OCI-LY3 (cell line): ENCODE measurements at regions not wholly inside any gene's neighbourhood (a gene's known extent, or its start where the extent isn't known, plus 50 kb on each side); places are given as distances from the start of the nearest gene placed in this dataset.
A peak's percentile ranks its signal among the peaks of the same experiment; 100 is the strongest.

Experiments used
- H2AFZ ChIP-seq: fragments of 200-600, 300-600 bp; shearing (Covaris generic); 2 replicates; pipeline ENCODE4 v1.6.0; 2014; ENCODE audit warnings: antibody characterized with exemption, low read depth, low read length
- H3K27ac ChIP-seq: fragments of 200-600, 300-600 bp; sonication (generic); 2 replicates; pipeline ENCODE4 v1.5.1; 2014; ENCODE audit warnings: mild to moderate bottlenecking, low read length, moderate library complexity, mixed read lengths
- H3K27me3 ChIP-seq: fragments of 200-600, 300-600 bp; sonication (generic); 2 replicates; pipeline ENCODE4 v1.6.1; 2014; ENCODE audit warnings: low read depth, low read length, mixed read lengths
- H3K36me3 ChIP-seq: fragments of 200-600, 300-600 bp; sonication (generic); replicated peaks from 2 replicates; pipeline ENCODE3; 2014; ENCODE audit warnings: low read depth, low read length, mixed read lengths
- H3K4me1 ChIP-seq: fragments of 300-600, 200-600 bp; sonication (generic); 2 replicates; pipeline ENCODE4 v1.6.1; 2014; ENCODE audit warnings: low read length, mixed read lengths
- H3K4me2 ChIP-seq: fragments of 200-600, 300-600 bp; sonication (generic); 2 replicates; pipeline ENCODE4 v1.6.1; 2014; ENCODE audit warnings: low read length, mixed read lengths
- H3K4me3 ChIP-seq: fragments of 300-600, 200-600 bp; sonication (generic); 2 replicates; pipeline ENCODE4 v1.5.1; 2014; ENCODE audit warnings: antibody characterized with exemption, mild to moderate bottlenecking, low read length, moderate library complexity
- H3K79me2 ChIP-seq: fragments of 300-600, 200-600 bp; shearing (Covaris generic); 2 replicates; pipeline ENCODE4 v1.6.1; 2014; ENCODE audit warnings: mild to moderate bottlenecking, low read length, mixed read lengths
- H3K9ac ChIP-seq: fragments of 300-600, 200-600 bp; shearing (Covaris generic); 2 replicates; pipeline ENCODE4 v1.6.0; 2014; ENCODE audit warnings: mild to moderate bottlenecking, low read length, moderate library complexity
- H3K9me3 ChIP-seq: fragments of 200-600, 300-600 bp; shearing (Covaris generic); 2 replicates; pipeline ENCODE4 v1.6.1; 2014; ENCODE audit warnings: low read length, mixed read lengths; ENCODE audit not compliant: insufficient read depth
- H4K20me1 ChIP-seq: fragments of 200-600, 300-600 bp; sonication (generic); 2 replicates; pipeline ENCODE4 v1.6.1; 2016; ENCODE audit warnings: low read length, mixed read lengths; ENCODE audit not compliant: insufficient read depth
- EZH2phosphoT487 ChIP-seq: fragments of 200-600 bp; shearing (Covaris generic); IDR thresholded peaks from 2 replicates; pipeline ENCODE4 v1.6.1; 2018; ENCODE audit warnings: antibody characterized with exemption, mixed run types, low read depth
- TF ChIP-seq, protein P1 (sequence below): fragments of 200-600, 300-600 bp; sonication (generic); IDR thresholded peaks from 2 replicates; pipeline ENCODE4 v1.5.1; 2014; ENCODE audit warnings: antibody characterized with exemption, low read length, low read depth

DNA sequence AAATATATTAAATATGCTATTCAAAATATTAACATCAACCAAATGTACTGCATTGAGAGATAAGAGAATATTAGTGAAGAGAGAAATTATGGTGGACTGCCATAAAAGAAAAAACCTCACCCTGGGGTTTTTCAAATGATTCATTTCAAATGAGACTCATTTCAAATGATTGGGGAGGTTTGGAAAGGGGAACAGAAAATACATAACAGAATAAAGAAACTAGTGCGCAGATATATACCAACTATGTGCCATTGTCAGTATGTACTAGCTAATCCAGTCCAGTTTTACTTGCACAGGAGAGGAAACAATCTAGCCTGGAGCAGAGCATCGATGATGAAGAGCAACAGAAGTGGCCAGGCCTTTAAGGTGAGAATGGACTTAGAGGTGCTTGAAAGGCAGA, 651.6 kb upstream of the RORB start:
- Histone ChIP-seq H3K27ac (no peak overlapping the region), H3K4me3 (peak overlapping the region; percentile 39; the same call in 1 of the 2 replicates), H3K36me3 (no peaks in the 10 kb centered on the region), H3K79me2 (no peaks in the 10 kb centered on the region), H3K4me1 (peaks cover 21% of the 10 kb centered on the region), H3K27me3 (peaks cover 42% of the 10 kb centered on the region), H3K9ac (no peak overlapping the region), H3K4me2 (peak overlapping the region; percentile 64), H4K20me1 (no peaks in the 10 kb centered on the region), H2AFZ (no peak overlapping the region), H3K9me3 (no peaks in the 10 kb centered on the region)
- no peak for TF ChIP-seq EZH2phosphoT487
- TF ChIP-seq, protein P1, sequence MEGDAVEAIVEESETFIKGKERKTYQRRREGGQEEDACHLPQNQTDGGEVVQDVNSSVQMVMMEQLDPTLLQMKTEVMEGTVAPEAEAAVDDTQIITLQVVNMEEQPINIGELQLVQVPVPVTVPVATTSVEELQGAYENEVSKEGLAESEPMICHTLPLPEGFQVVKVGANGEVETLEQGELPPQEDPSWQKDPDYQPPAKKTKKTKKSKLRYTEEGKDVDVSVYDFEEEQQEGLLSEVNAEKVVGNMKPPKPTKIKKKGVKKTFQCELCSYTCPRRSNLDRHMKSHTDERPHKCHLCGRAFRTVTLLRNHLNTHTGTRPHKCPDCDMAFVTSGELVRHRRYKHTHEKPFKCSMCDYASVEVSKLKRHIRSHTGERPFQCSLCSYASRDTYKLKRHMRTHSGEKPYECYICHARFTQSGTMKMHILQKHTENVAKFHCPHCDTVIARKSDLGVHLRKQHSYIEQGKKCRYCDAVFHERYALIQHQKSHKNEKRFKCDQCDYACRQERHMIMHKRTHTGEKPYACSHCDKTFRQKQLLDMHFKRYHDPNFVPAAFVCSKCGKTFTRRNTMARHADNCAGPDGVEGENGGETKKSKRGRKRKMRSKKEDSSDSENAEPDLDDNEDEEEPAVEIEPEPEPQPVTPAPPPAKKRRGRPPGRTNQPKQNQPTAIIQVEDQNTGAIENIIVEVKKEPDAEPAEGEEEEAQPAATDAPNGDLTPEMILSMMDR = no peak

DNA sequence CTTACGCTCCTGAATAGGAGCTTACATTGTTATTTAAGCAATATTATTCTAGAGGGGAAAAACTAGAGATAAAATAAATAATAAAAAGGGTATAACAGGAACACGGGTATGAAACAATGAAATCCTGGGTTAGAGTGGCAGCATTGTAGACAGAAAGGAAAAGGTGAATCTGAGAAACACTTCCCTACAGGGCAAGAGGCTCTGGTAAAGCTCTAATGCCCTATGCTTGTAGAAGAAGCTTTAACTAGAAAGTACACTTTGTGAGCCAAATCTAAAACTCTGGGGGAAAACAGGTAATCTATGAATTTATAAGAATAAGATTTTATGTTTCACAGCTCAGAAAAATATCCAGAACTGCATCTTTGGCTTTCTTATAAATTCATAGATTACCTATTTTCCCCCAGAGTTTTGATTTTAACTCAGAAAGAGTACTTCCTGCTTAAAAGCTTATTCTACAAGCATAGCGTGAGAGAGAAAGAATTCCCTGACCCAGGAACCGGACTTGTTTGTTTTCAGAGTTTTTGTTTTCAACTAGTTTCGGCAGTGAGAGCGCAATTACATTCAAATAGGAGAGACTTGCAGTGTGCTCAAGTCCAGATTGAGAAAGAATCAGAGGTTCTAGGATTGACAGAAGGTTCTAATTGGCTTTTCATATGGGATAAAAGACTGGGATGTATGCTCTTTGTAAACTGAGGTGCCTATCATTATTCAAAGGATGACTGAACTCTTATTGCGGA, 651.0 kb upstream of the RORB start:
- H3K9ac ChIP-seq = no peak overlapping the region
- H2AFZ ChIP-seq = no peak overlapping the region
- TF ChIP-seq, protein P1 = no peak
- TF ChIP-seq EZH2phosphoT487 = no peak
- peak overlapping the region; percentile 39; the same call in 1 of the 2 replicates for H3K4me3 ChIP-seq
- no peak overlapping the region for H3K27ac ChIP-seq
- H3K36me3 ChIP-seq = no peaks in the 10 kb centered on the region
- no peaks in the 10 kb centered on the region for H3K79me2 ChIP-seq
- no peaks in the 10 kb centered on the region for H4K20me1 ChIP-seq
- H3K4me1 ChIP-seq = peaks cover 21% of the 10 kb centered on the region
- peak overlapping the region; percentile 64 for H3K4me2 ChIP-seq
- peaks cover 41% of the 10 kb centered on the region for H3K27me3 ChIP-seq
- peaks cover 3% of the 10 kb centered on the region; the same call in 1 of the 2 replicates for H3K9me3 ChIP-seq

DNA sequence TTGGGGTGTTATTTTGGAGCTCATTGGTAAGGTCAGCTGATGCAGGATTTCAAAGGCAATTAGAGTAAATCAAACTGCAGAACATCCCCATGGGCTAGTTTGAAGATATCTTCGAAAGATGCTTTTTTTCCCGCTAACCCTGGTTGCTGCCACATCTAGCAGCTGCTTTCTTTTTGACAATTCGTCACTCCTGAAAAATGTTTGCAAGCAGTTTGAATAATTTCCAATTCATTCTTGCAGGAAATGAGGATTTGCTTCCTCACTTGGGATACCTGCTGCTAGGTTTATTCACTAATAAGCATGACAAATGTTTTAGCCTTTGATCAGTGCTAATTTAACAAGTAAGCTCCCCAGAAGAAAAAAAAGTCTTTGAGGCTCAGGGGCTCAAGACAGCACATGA, 649.6 kb upstream of the RORB start:
- TF ChIP-seq, protein P1 = no peak
- TF ChIP-seq EZH2phosphoT487 = no peak
- Histone ChIP-seq H3K4me3 (no peak overlapping the region), H3K4me2 (no peak overlapping the region), H3K9ac (no peak overlapping the region), H3K27ac (no peak overlapping the region), H3K27me3 (peaks cover 33% of the 10 kb centered on the region), H3K4me1 (peaks cover 21% of the 10 kb centered on the region), H2AFZ (no peak overlapping the region), H4K20me1 (no peaks in the 10 kb centered on the region), H3K36me3 (no peaks in the 10 kb centered on the region), H3K9me3 (peaks cover 3% of the 10 kb centered on the region; the same call in 1 of the 2 replicates), H3K79me2 (no peaks in the 10 kb centered on the region)

DNA sequence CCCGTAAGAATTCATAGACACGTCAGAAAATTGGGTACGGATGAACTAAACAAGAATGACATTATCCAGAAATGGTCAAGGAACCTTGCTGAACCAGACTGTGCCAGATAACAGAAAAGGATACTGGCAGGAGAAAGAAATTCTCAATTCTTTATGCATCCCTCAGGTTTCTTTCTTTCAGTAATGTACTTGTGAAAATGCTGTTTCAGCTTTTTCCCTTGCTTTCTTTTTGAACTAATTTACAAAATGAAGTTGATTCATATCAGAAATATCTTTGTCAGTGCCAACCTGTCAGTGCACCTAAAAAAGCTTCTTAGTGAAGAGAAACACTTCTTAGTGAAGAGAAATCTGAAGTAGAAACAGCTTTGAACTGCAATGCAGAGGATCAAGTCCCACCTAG, 643.6 kb upstream of the RORB start:
- no peaks in the 10 kb centered on the region for H3K27me3 ChIP-seq
- no peak overlapping the region for H3K9ac ChIP-seq
- no peak overlapping the region for H3K4me3 ChIP-seq
- H3K4me1 ChIP-seq = no peaks in the 10 kb centered on the region
- H3K79me2 ChIP-seq = no peaks in the 10 kb centered on the region
- H2AFZ ChIP-seq = no peak overlapping the region
- no peaks in the 10 kb centered on the region for H3K36me3 ChIP-seq
- H3K4me2 ChIP-seq = no peak overlapping the region
- H4K20me1 ChIP-seq = no peaks in the 10 kb centered on the region
- no peak overlapping the region for H3K27ac ChIP-seq
- H3K9me3 ChIP-seq = peaks cover 3% of the 10 kb centered on the region; the same call in 1 of the 2 replicates
- TF ChIP-seq EZH2phosphoT487 = no peak
